GM21529 (cell line): ENCODE measurements at regions not wholly inside any gene's neighbourhood (a gene's known extent, or its start where the extent isn't known, plus 50 kb on each side); places are given as distances from the start of the nearest gene placed in this dataset.
"Not testable (repeated sequence)": the region's sequence is repeated elsewhere in the genome, so short reads cannot be mapped to it uniquely, and the experiment has no call there.

ENCODE experiments used
- ATAC-seq: cut with Tn5 transposase; IDR thresholded peaks from one replicate; pipeline ENCODE4 v1.9.1; 2021; ENCODE audit not compliant: unreplicated experiment

DNA sequence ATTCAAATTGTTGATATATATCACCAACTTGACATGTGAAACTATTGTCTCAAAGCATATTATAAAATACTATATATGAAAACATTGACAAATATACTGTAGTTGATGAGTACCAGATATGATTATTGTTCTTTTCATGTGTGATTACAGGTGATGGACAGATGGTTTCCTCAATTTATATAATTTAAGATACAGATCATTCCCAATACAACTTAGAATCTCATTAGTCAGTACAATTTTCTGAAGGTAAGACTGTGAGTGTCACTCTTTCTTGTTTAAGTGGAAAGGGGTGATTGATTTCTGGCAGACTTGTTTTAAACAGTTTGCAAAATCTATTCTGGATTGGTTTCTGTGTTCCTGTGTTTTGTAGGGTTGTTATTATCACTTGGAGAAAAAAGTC lies 498.8 kb downstream of the IRS2 start:
- no peak for ATAC-seq

- no peak for ATAC-seq
These were observed 500.8 kb downstream of the IRS2 start for GRCh38 chr13:109285586-109285985.

GRCh38 chr13:109281903-109282635 lies 504.3 kb downstream of the IRS2 start:
- no peak for ATAC-seq

DNA sequence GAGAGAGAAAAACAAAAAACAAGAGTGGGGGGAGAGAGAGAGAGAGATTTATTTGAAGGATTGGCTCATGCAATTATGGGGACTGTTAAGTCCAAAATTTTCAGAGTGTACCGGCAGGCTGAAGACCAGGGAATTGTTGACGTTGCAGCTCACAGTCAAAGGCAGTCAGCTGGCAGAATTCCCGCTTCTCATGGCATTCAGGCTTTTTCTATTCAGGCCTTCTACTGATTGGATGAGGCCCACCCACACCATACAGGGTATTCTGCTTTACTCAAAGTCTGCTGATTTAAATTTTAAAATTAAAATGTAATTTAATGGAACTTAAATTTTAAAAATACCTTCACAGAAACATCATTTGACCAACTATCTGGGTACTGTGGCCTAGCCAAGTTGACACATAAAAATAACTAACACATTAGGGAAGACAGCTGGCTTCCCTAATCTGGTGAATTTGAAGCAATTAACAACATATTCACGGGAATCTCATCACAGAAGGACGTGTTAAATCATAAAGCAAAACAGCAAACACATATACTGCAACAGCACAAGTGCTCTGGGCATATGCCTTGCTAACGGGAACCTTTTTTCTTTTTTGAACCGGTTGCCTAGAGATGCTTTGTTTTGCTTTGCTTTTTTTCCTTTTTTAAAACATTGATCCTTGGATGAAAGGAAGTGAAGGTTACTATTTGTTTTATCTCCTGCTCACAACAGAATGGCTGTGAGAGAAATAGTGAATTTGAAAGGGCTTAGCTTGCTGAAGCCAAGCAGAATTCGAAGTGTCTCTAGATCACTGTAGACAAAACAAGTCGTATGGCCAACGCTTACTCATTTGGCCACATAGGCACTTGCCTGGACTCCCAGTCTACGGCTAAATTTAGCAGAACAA lies 505.1 kb downstream of the IRS2 start:
- no peak for ATAC-seq

GRCh38 chr13:109276261-109276660 lies 510.1 kb downstream of the IRS2 start:
- no peak for ATAC-seq

DNA sequence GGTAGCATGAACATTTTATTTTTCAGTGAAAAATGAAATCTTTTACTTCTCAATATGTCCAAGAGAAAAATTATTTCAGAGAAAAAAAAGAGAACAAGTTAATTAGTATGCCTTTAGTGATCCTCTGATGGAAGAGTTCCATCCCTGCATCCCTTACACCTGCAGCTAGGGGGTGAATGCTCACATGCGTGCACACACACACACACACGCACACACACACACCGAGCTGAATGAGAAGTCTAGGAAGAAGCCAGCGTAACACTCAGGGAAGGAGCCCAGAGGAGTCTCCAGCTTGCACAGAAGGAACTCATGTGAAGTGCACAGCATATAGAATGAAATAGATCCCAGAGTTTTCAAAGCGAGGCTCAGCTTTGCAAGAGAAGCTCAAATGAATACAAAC lies 510.5 kb downstream of the IRS2 start:
- no peak for ATAC-seq

DNA sequence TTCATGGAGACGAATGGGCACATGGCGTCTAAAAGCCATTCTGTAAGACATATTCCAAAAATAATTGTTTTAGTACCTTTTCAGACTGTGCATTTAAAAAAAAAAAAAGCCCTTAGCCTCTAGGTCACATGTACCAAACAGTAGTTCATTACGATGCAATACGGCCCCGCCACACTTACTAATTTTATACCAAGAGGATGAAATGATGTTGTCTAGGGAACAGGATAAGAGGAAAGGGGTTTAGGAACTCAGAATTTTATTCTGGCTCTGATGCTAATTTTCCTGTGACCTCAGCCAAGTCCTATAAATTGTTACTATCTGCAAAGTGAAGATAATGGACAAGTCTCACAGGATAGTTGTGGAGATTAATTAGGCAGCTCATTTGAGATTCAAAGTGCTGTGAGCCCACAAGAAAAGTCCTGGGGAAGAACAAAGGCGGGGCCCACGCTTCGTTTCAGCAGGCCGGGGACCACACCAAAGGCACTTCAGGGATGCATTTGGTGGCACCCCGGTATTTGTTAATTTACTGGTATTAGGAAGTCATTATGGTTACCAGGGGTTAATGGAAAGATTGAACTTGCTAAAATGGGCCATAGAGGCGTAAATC lies 511.1 kb downstream of the IRS2 start:
- no peak for ATAC-seq

DNA sequence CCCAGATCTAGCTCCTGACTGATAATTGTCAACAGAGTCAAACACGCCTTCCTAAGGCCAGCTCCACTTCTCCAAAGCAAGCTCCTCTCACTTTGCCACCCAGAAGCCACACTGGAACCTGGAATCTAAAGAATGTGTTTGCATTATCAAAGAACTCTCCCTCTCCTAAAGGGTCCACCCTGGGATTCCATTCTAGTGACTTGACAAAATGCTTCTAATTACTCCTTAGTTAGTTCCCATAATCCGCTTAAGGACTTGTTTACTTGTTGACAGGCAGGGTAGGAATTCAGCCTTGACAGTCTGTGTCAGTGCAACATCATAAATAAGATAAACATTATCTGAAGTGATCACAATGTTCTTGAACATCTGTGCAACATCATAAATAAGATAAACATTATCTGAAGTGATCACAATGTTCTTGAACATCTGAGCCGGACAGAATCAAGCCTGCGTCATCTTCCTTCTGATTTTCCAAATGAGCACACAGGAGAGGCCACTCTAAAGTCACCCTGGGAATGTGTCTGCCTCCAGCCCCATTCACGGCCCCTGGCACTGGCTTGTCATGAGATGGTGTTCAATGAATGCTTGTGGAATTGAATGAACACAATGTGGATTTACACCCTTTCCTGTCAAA lies 512.1 kb downstream of the IRS2 start:
- no peak for ATAC-seq

GRCh38 chr13:109273326-109273751 lies 513.0 kb downstream of the IRS2 start:
- ATAC-seq = no peak

DNA sequence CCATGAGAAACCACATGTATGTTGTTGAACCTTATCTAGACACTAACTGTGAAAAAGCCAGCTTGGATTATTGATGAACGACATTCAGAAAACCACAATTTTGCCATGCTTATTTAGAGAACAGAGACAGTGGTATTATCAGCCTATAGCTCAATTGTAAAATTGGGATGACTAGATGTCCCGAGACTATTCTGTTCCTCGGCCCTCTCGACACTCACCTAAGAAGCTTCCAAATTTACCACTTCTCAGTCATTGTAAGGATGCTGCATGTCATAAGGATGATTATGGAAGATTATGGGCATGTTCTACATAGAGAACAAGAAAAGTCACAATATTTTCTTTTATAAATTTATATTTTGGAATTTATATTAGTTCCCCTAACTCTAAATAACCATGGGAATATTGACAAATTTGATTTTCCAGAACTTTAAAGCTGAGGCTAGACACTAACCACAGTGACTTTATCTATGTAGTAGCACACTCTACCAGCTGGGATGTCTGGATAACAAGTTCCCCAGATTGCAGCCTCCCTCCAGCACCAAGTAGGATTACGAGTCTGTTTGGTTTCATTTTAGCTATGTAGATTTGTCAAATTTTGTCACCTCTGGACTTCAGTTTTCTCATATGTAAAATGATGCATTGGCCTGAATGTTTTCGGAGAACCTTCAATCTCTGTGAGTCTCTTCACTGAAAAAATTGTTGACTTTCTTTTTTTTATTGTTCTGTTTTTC lies 513.6 kb downstream of the IRS2 start:
- ATAC-seq = no peak

DNA sequence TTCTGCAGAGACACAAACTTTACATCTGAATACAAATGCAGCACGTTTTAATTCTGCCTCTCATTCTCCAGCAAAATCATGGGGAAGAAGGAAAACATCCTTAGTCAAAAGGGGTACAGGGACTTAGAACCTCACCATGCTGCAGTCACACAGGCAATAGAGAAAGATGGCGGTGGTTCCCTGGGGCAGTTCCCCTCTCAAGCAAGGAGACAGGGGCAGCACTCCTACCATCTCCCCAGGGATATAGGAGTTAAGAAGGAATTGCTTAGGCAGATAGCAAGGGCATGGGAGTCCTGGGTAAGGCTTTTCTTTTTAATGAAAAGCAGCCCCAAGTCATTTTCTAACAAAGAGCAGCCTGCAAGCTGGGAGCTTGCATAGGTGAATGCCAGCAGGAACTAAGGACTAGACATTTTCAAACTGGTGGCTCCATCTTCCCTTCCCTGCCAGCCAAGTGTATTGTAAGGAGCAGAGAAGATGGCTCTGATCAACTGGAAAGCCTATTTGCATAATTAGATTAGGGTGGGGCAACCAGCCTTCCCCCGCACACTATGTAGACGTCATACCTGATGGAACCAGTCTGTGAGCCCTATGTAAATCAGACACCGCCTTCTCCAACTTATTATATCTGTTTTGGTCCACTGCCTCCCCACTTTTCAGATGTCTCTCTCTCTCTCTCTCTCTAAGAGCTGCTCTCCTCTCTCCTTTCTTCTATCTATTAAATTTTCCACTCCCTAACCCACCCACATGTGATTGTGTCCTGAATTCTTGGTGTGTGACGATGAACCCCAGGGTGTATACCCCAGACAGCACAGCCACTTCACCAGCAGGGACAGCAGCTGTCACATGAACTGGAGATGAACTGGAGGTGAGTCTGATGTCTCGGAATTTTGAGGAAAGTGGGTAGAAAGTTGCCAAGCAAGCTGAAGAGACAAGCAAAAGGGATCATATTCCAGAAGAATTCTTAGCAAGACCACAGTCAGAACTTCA lies 514.5 kb downstream of the IRS2 start:
- ATAC-seq = no peak

GRCh38 chr13:109271061-109271460 lies 515.3 kb downstream of the IRS2 start:
- ATAC-seq = no peak

- ATAC-seq = not testable (repeated sequence)
These were observed 517.0 kb downstream of the IRS2 start for GRCh38 chr13:109269381-109269780.

DNA sequence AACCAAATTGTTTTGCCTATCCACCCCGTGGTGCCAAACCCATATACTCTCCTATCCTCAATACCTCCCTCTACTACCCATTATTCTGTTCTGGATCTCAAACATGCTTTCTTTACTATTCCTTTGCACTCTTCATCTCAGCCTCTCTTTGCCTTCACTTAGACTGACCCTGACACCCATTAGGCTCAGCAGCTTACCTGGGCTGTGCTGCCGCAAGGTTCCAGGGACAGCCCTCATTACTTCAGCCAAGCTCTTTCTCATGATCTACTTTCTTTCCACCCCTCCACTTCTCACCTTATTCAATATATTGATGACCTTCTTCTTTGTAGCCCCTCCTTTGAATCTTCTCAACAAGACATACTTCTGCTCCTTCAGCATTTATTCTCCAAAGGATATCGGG lies 517.9 kb downstream of the IRS2 start:
- ATAC-seq = not testable (repeated sequence)

GRCh38 chr13:109267400-109267799 lies 519.0 kb downstream of the IRS2 start:
- not testable (repeated sequence) for ATAC-seq

GRCh38 chr13:109265438-109265742 lies 521.0 kb downstream of the IRS2 start:
- ATAC-seq = not testable (repeated sequence)

GRCh38 chr13:109264603-109265437 lies 521.6 kb downstream of the IRS2 start:
- not testable (repeated sequence) for ATAC-seq

GRCh38 chr13:109257761-109258157 lies 528.6 kb downstream of the IRS2 start:
- ATAC-seq = not testable (repeated sequence)
